ENCODE measurements at regions not wholly inside any gene's neighbourhood (a gene's known extent, or its start where the extent isn't known, plus 50 kb on each side); places are given as distances from the start of the nearest gene placed in this dataset.

DNA sequence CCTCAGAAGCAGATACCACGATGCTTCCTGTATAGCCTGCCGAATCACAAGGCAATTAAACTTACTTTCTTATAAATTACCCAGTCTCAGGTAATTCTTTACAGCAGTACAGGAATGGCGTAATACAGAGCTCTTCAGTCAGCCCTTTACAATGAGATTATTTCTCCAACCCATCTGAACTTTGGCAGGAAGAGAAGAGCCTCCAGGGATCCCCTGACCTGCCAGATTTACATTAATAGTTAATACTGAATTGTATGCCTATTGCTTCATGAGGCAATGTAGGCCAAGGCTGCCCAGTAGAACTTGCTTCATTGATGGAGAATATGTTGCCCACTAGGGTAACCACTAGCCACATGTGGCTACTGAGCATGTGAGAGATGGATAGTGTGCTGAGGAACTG, 608.7 kb downstream of the SH2D4B start:
- TF ChIP-seq, protein P1, sequence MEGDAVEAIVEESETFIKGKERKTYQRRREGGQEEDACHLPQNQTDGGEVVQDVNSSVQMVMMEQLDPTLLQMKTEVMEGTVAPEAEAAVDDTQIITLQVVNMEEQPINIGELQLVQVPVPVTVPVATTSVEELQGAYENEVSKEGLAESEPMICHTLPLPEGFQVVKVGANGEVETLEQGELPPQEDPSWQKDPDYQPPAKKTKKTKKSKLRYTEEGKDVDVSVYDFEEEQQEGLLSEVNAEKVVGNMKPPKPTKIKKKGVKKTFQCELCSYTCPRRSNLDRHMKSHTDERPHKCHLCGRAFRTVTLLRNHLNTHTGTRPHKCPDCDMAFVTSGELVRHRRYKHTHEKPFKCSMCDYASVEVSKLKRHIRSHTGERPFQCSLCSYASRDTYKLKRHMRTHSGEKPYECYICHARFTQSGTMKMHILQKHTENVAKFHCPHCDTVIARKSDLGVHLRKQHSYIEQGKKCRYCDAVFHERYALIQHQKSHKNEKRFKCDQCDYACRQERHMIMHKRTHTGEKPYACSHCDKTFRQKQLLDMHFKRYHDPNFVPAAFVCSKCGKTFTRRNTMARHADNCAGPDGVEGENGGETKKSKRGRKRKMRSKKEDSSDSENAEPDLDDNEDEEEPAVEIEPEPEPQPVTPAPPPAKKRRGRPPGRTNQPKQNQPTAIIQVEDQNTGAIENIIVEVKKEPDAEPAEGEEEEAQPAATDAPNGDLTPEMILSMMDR (IDR thresholded peaks at IDR 0.05; ENCODE audit: low read depth, low read length, poor library complexity, severe bottlenecking): no peak
- no peak for TF ChIP-seq EZH2phosphoT487 (IDR thresholded peaks at IDR 0.05; ENCODE audit: borderline replicate concordance, low read length)

All from DOHH2 (cell line).